HL-60 (cell line): ENCODE measurements at regions not wholly inside any gene's neighbourhood (a gene's known extent, or its start where the extent isn't known, plus 50 kb on each side); places are given as distances from the start of the nearest gene placed in this dataset.

Experiments
- DNase-seq, 2 experiments: peaks; one replicate each; pipeline ENCODE4 v3.0.0-alpha.2; 2010 to 2020; ENCODE audit warnings: low read depth in 1 of 2, low spot score in 1 of 2
- H3K27ac ChIP-seq: fragments of 250-450 bp; sonication (Bioruptor Pico); replicated peaks from 2 replicates; pipeline ENCODE4 v1.5.1; 2020; ENCODE audit warnings: mild to moderate bottlenecking, moderate library complexity
- H3K27me3 ChIP-seq: fragments of 250-450 bp; sonication (Bioruptor Pico); 2 replicates; pipeline ENCODE4 v1.5.1; 2021; ENCODE audit warnings: mild to moderate bottlenecking, moderate library complexity; ENCODE audit not compliant: insufficient read depth, poor library complexity, severe bottlenecking
- H3K4me3 ChIP-seq: replicated peaks from 2 replicates; pipeline ENCODE4 v1.5.1; 2011; ENCODE audit warnings: mild to moderate bottlenecking, control low read depth, low read length; ENCODE audit not compliant: insufficient read depth
- GABPA ChIP-seq: IDR thresholded peaks from 2 replicates; pipeline ENCODE4 v1.6.1; 2012; ENCODE audit warnings: low read depth
- POLR2AphosphoS5 ChIP-seq: IDR thresholded peaks from 2 replicates; pipeline ENCODE4 v1.6.1; 2012; ENCODE audit warnings: low read depth
- SPI1 ChIP-seq: IDR thresholded peaks from 2 replicates; pipeline ENCODE4 v1.6.1; 2012; ENCODE audit warnings: low read depth, mild to moderate bottlenecking, borderline replicate concordance
- TF ChIP-seq, protein P1 (sequence below): IDR thresholded peaks from 2 replicates; pipeline ENCODE4 v1.6.1; 2012; ENCODE audit warnings: low read depth; ENCODE audit not compliant: insufficient replicate concordance
- TF ChIP-seq, protein P2 (sequence below): IDR thresholded peaks from one replicate; pipeline ENCODE4 v1.5.1; 2011; ENCODE audit warnings: low read length, control low read depth, inconsistent platforms; ENCODE audit not compliant: insufficient read depth

DNA sequence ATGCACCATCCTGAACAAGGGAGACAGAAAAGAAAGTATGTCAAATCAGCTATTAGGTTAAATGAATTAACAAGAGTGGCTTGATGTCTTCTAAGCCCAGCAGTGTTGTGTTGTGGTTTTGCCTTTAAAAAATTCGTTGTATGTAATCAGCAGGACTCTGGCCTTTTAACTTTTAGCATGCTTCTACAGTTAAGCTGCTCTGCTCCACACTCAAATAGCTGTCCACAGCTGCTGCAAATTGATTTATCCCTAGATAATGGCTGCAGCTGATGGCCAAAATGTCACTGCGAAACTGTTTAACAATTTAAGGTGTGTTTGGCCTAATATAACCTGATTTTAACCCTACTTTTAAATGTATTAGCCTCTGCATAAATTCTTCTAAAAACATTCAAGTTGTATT, 85.8 kb downstream of the CXXC4 start:
- no peak for DNase-seq
- Histone ChIP-seq H3K27me3 (no peaks in the 10 kb centered on the region), H3K4me3 (no peak overlapping the region), H3K27ac (no peak overlapping the region)
- no peak for TF ChIP-seq GABPA
- TF ChIP-seq, protein P1, sequence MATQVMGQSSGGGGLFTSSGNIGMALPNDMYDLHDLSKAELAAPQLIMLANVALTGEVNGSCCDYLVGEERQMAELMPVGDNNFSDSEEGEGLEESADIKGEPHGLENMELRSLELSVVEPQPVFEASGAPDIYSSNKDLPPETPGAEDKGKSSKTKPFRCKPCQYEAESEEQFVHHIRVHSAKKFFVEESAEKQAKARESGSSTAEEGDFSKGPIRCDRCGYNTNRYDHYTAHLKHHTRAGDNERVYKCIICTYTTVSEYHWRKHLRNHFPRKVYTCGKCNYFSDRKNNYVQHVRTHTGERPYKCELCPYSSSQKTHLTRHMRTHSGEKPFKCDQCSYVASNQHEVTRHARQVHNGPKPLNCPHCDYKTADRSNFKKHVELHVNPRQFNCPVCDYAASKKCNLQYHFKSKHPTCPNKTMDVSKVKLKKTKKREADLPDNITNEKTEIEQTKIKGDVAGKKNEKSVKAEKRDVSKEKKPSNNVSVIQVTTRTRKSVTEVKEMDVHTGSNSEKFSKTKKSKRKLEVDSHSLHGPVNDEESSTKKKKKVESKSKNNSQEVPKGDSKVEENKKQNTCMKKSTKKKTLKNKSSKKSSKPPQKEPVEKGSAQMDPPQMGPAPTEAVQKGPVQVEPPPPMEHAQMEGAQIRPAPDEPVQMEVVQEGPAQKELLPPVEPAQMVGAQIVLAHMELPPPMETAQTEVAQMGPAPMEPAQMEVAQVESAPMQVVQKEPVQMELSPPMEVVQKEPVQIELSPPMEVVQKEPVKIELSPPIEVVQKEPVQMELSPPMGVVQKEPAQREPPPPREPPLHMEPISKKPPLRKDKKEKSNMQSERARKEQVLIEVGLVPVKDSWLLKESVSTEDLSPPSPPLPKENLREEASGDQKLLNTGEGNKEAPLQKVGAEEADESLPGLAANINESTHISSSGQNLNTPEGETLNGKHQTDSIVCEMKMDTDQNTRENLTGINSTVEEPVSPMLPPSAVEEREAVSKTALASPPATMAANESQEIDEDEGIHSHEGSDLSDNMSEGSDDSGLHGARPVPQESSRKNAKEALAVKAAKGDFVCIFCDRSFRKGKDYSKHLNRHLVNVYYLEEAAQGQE, result no peak
- no peak for TF ChIP-seq SPI1
- TF ChIP-seq POLR2AphosphoS5, result no peak
- TF ChIP-seq, protein P2, sequence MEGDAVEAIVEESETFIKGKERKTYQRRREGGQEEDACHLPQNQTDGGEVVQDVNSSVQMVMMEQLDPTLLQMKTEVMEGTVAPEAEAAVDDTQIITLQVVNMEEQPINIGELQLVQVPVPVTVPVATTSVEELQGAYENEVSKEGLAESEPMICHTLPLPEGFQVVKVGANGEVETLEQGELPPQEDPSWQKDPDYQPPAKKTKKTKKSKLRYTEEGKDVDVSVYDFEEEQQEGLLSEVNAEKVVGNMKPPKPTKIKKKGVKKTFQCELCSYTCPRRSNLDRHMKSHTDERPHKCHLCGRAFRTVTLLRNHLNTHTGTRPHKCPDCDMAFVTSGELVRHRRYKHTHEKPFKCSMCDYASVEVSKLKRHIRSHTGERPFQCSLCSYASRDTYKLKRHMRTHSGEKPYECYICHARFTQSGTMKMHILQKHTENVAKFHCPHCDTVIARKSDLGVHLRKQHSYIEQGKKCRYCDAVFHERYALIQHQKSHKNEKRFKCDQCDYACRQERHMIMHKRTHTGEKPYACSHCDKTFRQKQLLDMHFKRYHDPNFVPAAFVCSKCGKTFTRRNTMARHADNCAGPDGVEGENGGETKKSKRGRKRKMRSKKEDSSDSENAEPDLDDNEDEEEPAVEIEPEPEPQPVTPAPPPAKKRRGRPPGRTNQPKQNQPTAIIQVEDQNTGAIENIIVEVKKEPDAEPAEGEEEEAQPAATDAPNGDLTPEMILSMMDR, result no peak

DNA sequence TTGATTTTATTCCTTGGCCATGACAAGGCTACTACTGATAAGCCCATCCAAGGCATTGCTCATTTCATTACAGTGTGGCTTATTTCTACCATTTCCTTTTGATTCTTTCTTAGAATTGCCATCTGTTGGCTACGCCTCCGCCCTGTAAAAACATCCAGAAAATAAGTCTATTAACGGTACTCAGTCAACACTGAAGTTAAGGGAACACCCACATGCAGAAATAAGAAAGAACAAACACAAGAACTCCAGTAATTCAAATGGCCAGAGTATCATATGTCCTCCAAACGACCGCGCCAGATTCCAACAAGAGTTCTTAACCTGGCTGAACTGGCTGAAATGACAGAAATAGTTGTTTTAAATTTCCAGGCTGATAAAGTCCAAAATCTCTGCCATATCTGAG, 90.3 kb downstream of the CXXC4 start:
- Histone ChIP-seq H3K27ac (no peak overlapping the region), H3K27me3 (no peaks in the 10 kb centered on the region), H3K4me3 (no peak overlapping the region)
- TF ChIP-seq GABPA, result no peak
- TF ChIP-seq, protein P1, result no peak
- TF ChIP-seq SPI1, result no peak
- TF ChIP-seq POLR2AphosphoS5, result no peak
- TF ChIP-seq, protein P2, result no peak
- no peak for DNase-seq

DNA sequence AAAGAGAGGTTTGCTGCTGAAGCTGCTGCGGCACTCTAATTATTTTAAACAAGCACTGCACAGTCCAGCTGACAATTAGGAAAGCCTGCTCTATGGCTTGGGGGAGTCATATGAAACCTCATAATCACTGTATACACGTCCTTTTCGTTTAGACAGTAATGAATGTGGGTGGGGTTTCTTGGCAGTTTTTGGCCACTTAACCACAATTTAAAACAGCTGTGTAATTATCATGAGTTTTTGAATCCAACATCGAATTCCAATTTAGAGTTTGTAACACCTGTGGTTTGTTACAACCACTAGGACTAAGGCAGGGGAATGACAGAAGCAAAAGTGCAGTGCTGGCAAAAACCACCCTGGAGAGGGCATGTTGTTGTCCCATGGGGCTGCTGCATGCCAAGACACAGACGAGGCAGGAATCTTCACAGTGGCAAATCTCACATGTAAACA, 99.5 kb downstream of the CXXC4 start:
- H3K27ac ChIP-seq, result no peak overlapping the region
- H3K4me3 ChIP-seq, result no peak overlapping the region
- DNase-seq, result no peak
- TF ChIP-seq, protein P2, result no peak
- TF ChIP-seq POLR2AphosphoS5 (no peak), SPI1 (no peak), GABPA (no peak)
- TF ChIP-seq, protein P1, result no peak
- H3K27me3 ChIP-seq, result no peaks in the 10 kb centered on the region
